GM19035 (cell line): ENCODE measurements at regions not wholly inside any gene's neighbourhood (a gene's known extent, or its start where the extent isn't known, plus 50 kb on each side); places are given as distances from the start of the nearest gene placed in this dataset.

ENCODE experiments used
- ATAC-seq: cut with Tn5 transposase; IDR thresholded peaks from one replicate; pipeline ENCODE4 v1.9.1; 2021; ENCODE audit not compliant: unreplicated experiment

GRCh38 chr17:72060084-72060483 lies 60.7 kb upstream of the SOX9 start:
- no peak for ATAC-seq

DNA sequence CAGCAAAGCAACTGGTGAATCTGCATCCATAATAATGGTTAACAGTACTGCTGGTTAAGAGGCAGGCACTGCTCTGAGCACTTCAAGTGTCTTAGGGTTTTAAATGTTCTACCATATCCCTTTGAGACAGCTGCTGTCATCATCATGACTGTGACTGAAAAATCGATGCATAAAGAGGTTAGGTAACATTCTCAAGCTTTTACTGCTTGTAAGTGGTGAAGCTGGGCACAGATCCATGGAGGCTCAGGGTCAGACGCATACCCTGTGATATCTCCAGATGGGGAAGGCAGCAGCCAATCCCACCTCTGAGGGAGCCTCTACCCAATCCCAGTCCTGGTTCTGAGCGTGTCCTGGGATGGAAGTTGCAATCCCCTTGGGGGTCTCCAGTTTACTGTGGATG lies 57.6 kb upstream of the SOX9 start:
- ATAC-seq: no peak

- no peak for ATAC-seq
Measured at GRCh38 chr17:72063756-72064450, 56.9 kb upstream of the SOX9 start.

- ATAC-seq: no peak
Measured at GRCh38 chr17:72064606-72065193, 56.1 kb upstream of the SOX9 start.

GRCh38 chr17:72065556-72065955 lies 55.3 kb upstream of the SOX9 start:
- no peak for ATAC-seq

- no peak for ATAC-seq
Measured at GRCh38 chr17:72068643-72069042, 52.2 kb upstream of the SOX9 start.

- ATAC-seq: no peak
Measured at GRCh38 chr17:72069586-72070202, 51.1 kb upstream of the SOX9 start.
